Transverse colon (tissue), 3 donors: ENCODE measurements at regions not wholly inside any gene's neighbourhood (a gene's known extent, or its start where the extent isn't known, plus 50 kb on each side); places are given as distances from the start of the nearest gene placed in this dataset.

ENCODE experiments used
- CTCF ChIP-seq, 5 experiments: fragments of 200-600 bp in 3 of 5; fragments of 450-650 bp in 2 of 5; sonication (generic) in 3 of 5; IDR thresholded peaks; 1 replicate in 2 of 5; 2 replicates in 3 of 5; pipeline ENCODE4 v1.5.1; 2016 to 2017; ENCODE audit warnings: antibody characterized with exemption in 5 of 5, inconsistent platforms in 3 of 5, mild to moderate bottlenecking in 2 of 5, moderate library complexity in 1 of 5
- POLR2A ChIP-seq: fragments of 450-650 bp; IDR thresholded peaks from one replicate; pipeline ENCODE4 v1.6.1; 2016; ENCODE audit warnings: antibody characterized with exemption, mild to moderate bottlenecking, moderate library complexity

GRCh38 chr1:73097917-73098316, 815.6 kb upstream of the NEGR1 start:
- TF ChIP-seq POLR2A (no peak), CTCF (IDR thresholded peaks at IDR 0.05) (no peak)
